IPS-15b (cell line): ENCODE measurements at regions not wholly inside any gene's neighbourhood (a gene's known extent, or its start where the extent isn't known, plus 50 kb on each side); places are given as distances from the start of the nearest gene placed in this dataset.
"Not testable (repeated sequence)": the region's sequence is repeated elsewhere in the genome, so short reads cannot be mapped to it uniquely, and the experiment has no call there.

Experiments
- H3K27me3 ChIP-seq: one replicate; pipeline ENCODE4 v1.6.1; 2013; ENCODE audit warnings: low read length; ENCODE audit not compliant: control insufficient read depth, insufficient read depth
- H3K36me3 ChIP-seq: one replicate; pipeline ENCODE4 v1.6.1; 2013; ENCODE audit warnings: low read length; ENCODE audit not compliant: control insufficient read depth, insufficient read depth
- H3K4me1 ChIP-seq: one replicate; pipeline ENCODE4 v1.6.1; 2013; ENCODE audit warnings: mild to moderate bottlenecking, low read length; ENCODE audit not compliant: control insufficient read depth, insufficient read depth
- H3K4me3 ChIP-seq: one replicate; pipeline ENCODE4 v1.5.1; 2013; ENCODE audit warnings: low read depth, low read length
- H3K9ac ChIP-seq: one replicate; pipeline ENCODE4 v1.6.1; 2013; ENCODE audit warnings: low read depth, mild to moderate bottlenecking, low read length
- H3K9me3 ChIP-seq: one replicate; pipeline ENCODE4 v1.6.1; 2013; ENCODE audit warnings: mild to moderate bottlenecking, low read length; ENCODE audit not compliant: control insufficient read depth, insufficient read depth

DNA sequence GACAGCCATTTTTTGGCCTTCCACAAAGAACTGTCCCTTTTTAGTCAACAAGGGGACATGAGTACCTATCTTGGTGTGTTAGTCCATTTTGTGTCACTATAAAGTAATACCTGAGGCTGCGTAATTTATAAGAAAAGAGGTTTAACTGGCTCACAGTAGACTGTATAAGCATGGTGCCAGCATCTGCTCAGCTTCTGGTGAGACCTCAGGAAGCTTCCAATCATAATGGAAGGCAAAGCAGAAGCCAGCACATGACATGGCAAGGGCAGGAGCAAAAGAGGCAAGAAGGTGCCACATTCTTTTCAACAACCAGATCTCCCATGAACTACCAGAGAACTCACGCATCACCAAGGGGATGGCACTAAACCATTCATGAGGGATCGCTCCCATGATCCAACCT lies 66.1 kb upstream of the VGLL4 start:
- Histone ChIP-seq H3K9ac (no peak overlapping the region), H3K9me3 (no peaks in the 10 kb centered on the region), H3K27me3 (no peaks in the 10 kb centered on the region), H3K36me3 (no peaks in the 10 kb centered on the region), H3K4me3 (no peak overlapping the region), H3K4me1 (peaks cover 4% of the 10 kb centered on the region)

DNA sequence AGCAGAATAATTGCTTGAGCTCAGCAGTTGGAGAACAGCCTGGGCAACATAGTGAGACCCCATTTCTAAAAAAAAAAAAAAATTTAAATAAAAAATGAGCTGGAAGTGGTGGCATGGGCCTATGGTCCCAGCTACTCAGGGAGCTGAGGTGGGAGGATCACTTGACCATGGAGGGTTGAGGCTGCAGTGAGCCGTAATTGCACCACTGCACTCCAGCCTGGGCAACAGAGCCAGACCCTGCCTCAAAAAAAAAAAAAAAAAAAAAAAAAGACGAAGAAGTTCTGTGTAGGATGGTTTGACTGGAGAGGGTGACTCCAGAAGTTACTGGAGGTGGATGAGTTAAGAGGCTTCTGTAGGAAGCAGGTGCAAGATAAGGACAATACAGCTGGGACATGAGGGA lies 63.4 kb upstream of the VGLL4 start:
- H3K4me1 ChIP-seq, H3K36me3 ChIP-seq, H3K9me3 ChIP-seq, H3K9ac ChIP-seq, H3K4me3 ChIP-seq, H3K27me3 ChIP-seq: not testable (repeated sequence)

DNA sequence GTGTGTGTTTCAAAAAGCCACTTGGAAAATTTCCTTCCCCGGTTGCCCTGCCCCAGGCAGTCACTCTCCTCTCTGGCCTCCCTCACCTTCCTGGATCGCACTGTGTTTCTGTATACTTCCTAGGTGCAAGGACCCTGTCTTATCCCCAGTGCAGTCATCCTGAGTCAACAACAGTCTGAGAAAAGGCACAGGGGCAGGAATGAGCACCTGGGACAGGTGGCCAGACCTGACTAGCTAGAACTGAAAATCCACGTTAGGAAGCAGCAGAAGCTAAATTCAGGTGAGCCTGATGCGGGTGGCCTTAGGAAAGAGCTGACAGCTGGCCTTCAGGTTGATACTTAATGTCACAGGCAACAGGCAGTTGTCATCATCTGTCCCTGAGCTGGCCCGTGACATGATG lies 62.9 kb upstream of the VGLL4 start:
- H3K9ac ChIP-seq, result no peak overlapping the region
- H3K9me3 ChIP-seq, result no peaks in the 10 kb centered on the region
- no peaks in the 10 kb centered on the region for H3K27me3 ChIP-seq

DNA sequence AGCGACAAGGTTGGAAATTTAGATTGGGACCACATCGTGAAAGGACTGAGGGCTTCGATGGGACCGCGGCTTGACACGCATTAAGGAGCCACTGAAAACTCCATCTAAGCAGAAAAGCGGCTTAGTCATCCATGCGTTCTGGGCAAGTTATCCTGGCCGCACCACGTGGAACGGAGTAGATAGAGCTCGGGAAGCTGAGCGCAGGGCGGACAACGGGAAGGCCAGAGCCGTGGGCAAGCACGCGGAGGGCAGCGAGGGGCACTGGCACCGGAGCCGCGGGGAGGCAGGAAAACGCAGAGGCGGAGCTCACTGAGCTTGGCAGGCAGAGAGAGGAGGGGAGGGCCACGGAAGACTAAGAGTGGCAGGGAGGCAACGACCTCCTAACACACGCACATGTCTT lies 61.3 kb upstream of the VGLL4 start:
- H3K9me3 ChIP-seq, result no peaks in the 10 kb centered on the region
- H3K36me3 ChIP-seq, result no peaks in the 10 kb centered on the region
- H3K4me3 ChIP-seq, result no peak overlapping the region
- H3K4me1 ChIP-seq, result peaks cover 8% of the 10 kb centered on the region
- H3K9ac ChIP-seq, result no peak overlapping the region
- H3K27me3 ChIP-seq, result no peaks in the 10 kb centered on the region

More for the DNA sequence above, 62.9 kb upstream of the VGLL4 start:
- Histone ChIP-seq H3K4me1 (peaks cover 8% of the 10 kb centered on the region), H3K36me3 (no peaks in the 10 kb centered on the region), H3K4me3 (no peak overlapping the region)

DNA sequence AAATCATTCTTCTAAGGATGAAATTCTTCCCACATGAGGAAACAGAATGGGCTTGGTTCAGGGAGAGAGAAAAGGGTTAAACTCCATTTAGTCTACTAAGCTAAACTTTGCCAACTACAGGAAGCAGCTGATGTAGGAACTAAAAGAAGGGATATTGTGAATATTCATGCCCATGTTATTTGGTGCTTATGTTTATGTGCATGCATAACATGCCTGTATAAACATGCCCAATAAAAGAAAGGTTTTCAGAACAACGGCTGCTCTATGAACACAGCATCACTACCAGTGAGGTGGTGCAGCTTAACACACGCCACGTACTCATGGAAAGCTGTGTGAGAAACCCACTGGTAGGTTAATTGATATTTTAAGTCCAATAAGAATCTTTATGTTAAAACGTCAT lies 59.4 kb upstream of the VGLL4 start:
- Histone ChIP-seq H3K9ac (no peak overlapping the region), H3K9me3 (no peaks in the 10 kb centered on the region), H3K4me1 (peaks cover 8% of the 10 kb centered on the region), H3K4me3 (no peak overlapping the region), H3K36me3 (no peaks in the 10 kb centered on the region), H3K27me3 (no peaks in the 10 kb centered on the region)

DNA sequence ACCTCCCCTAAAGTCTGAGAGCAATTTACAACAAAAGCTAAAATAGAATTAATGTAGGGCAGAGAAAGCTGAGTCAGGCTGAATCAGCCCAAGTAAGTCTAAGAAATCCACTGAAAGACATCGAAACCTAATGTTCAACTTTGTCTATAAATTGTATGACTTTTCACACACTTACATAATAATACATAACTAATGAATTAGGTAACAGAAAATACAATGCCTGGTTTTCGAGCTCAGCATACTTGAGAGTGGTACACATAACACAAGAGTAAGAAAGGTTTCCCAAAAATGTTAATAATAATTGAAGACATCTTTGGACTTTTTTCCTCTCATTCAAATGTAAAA lies 55.3 kb upstream of the VGLL4 start:
- H3K36me3 ChIP-seq, result no peaks in the 10 kb centered on the region
- H3K4me3 ChIP-seq, result no peak overlapping the region
- no peaks in the 10 kb centered on the region for H3K27me3 ChIP-seq
- no peak overlapping the region for H3K9ac ChIP-seq
- H3K9me3 ChIP-seq, result no peaks in the 10 kb centered on the region
- peaks cover 3% of the 10 kb centered on the region for H3K4me1 ChIP-seq

DNA sequence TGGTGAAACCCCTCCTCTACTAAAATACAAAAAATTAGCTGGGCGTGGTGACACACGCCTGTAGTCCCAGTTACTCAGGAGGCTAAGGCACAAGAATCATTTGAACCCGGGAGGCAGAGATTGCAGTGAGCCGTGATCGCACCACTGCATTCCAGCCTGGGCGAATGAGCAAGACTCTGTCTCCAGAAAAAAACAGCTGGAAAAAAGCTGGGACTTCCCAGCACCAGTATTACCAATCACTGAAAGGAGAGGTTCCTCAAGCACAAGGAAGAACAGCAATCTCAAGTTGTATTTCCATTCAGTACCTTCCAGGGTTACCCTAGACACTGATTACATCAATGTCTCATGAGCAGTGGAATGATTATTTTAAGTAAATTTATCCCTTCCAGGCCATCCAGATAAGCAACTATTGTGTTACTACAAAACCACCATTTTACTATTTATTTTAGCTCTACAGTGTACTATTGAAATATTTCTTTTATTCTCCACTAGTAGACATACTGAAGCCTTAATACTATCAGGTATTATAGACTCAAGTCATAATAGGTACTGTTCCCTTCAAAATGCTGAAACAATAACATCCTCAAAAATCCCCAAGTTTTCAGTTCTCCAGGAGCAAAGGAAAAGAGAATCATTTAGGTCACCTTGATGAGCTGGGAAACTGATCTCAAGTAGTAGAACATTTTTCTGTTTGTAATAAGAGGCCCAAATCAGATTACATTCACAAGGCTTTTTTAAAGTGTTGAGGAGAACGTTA lies 54.8 kb upstream of the VGLL4 start:
- H3K4me1 ChIP-seq, result peaks cover 3% of the 10 kb centered on the region
- no peaks in the 10 kb centered on the region for H3K27me3 ChIP-seq
- H3K9ac ChIP-seq, result no peak overlapping the region
- no peak overlapping the region for H3K4me3 ChIP-seq
- no peaks in the 10 kb centered on the region for H3K9me3 ChIP-seq
- H3K36me3 ChIP-seq, result no peaks in the 10 kb centered on the region

DNA sequence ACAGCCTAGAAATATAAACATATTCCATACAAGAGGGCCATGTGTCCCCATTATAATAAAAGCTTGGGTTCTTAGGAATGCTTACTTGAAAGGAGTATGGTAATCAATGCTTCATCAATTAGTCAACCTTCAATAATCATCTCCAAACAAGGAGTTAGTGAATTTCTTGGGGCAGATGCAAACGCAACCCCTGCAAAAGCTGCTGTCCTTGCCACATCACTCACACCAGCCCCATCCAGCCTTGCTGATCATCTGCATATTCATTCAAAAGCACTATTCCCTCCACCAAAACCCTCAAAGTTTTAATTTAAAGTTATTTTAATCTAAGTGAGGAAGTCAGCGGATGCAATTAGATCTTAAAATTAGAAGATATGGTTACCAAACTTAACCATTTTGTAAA lies 54.0 kb upstream of the VGLL4 start:
- H3K36me3 ChIP-seq, result no peaks in the 10 kb centered on the region
- no peaks in the 10 kb centered on the region for H3K4me1 ChIP-seq
- no peak overlapping the region for H3K4me3 ChIP-seq
- H3K27me3 ChIP-seq, result no peaks in the 10 kb centered on the region
- H3K9me3 ChIP-seq, result no peaks in the 10 kb centered on the region
- H3K9ac ChIP-seq, result no peak overlapping the region

DNA sequence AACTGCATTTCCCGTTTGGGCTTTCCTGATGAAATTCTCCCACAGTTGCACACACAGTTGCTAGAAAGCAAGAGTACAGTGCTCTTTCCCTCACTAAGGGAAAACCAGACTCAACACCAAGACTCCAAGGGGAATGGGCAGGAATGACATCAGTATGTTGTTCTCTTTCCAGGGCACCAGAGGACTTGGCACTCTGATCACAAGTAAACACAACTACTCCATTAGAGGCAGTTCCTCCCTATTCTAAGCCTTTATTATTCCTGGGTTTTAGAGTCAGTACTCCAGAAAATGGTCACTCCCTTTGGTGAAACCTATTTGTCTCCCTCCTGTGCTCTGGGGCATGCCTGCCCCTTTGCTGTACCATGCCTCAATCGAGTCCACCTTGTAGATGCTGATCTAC lies 52.3 kb upstream of the VGLL4 start:
- no peaks in the 10 kb centered on the region for H3K27me3 ChIP-seq
- H3K9me3 ChIP-seq, result no peaks in the 10 kb centered on the region

More for the DNA sequence above, 52.3 kb upstream of the VGLL4 start:
- Histone ChIP-seq H3K4me1 (peaks cover 1% of the 10 kb centered on the region), H3K4me3 (no peak overlapping the region), H3K36me3 (no peaks in the 10 kb centered on the region), H3K9ac (no peak overlapping the region)
